ENCODE measurements at regions not wholly inside any gene's neighbourhood (a gene's known extent, or its start where the extent isn't known, plus 50 kb on each side); places are given as distances from the start of the nearest gene placed in this dataset.

GRCh38 chr2:16313235-16313975 lies 352.2 kb downstream of the CYRIA start:
- TF ChIP-seq HDGF (IDR thresholded peaks at IDR 0.05; ENCODE audit: borderline replicate concordance) (no peak), SP1 (IDR thresholded peaks at IDR 0.05) (no peak), ZNF384 (IDR thresholded peaks at IDR 0.05) (no peak), BHLHE40 (IDR thresholded peaks at IDR 0.05; ENCODE audit: borderline replicate concordance) (no peak), FOXA1 (IDR thresholded peaks at IDR 0.05) (no peak)
